SU-DHL-6 (cell line): ENCODE measurements at regions not wholly inside any gene's neighbourhood (a gene's known extent, or its start where the extent isn't known, plus 50 kb on each side); places are given as distances from the start of the nearest gene placed in this dataset.

Experiments
- H2AFZ ChIP-seq: fragments of 200-600 bp; sonication (generic); 2 replicates; pipeline ENCODE4 v1.6.1; 2014; ENCODE audit warnings: low read depth, mild to moderate bottlenecking, moderate library complexity, mixed read lengths, antibody characterized with exemption, low read length; ENCODE audit not compliant: severe bottlenecking
- H3F3A ChIP-seq: fragments of 200-600 bp; shearing (Covaris generic); 2 replicates; pipeline ENCODE4 v1.6.0; 2016; ENCODE audit warnings: antibody characterized with exemption, mild to moderate bottlenecking; ENCODE audit not compliant: insufficient read depth
- H3K27ac ChIP-seq: fragments of 200-600 bp; sonication (generic); 2 replicates; pipeline ENCODE4 v1.5.1; 2016; ENCODE audit warnings: low read depth, mild to moderate bottlenecking, low read length, moderate library complexity, mixed read lengths
- H3K27me3 ChIP-seq: fragments of 200-600 bp; sonication (generic), shearing (Covaris generic); 2 replicates; pipeline ENCODE4 v1.6.0; 2014; ENCODE audit warnings: mild to moderate bottlenecking, low read length
- H3K36me3 ChIP-seq: fragments of 200-600 bp; sonication (generic); 2 replicates; pipeline ENCODE4 v1.6.1; 2014; ENCODE audit warnings: mild to moderate bottlenecking, low read length, mixed read lengths
- H3K4me2 ChIP-seq: fragments of 300-600, 200-600 bp; shearing (Covaris generic), sonication (generic); 2 replicates; pipeline ENCODE4 v1.6.0; 2014; ENCODE audit warnings: low read length, low read depth, mild to moderate bottlenecking; ENCODE audit not compliant: poor library complexity, severe bottlenecking
- H3K4me3 ChIP-seq: fragments of 200-600 bp; sonication (generic); 2 replicates; pipeline ENCODE4 v1.5.1; 2014; ENCODE audit warnings: antibody characterized with exemption, low read length, mild to moderate bottlenecking, mixed read lengths; ENCODE audit not compliant: insufficient read depth, poor library complexity, severe bottlenecking
- H3K79me2 ChIP-seq: fragments of 200-600 bp; sonication (generic); 2 replicates; pipeline ENCODE4 v1.6.1; 2014; ENCODE audit warnings: mild to moderate bottlenecking, low read length, moderate library complexity; ENCODE audit not compliant: insufficient read depth
- H3K9ac ChIP-seq: fragments of 200-600 bp; sonication (generic); 2 replicates; pipeline ENCODE4 v1.7.0; 2014; ENCODE audit warnings: mild to moderate bottlenecking, low read length
- H3K9me2 ChIP-seq: fragments of 200-600 bp; sonication (generic); replicated peaks from 2 replicates; pipeline ENCODE4 v1.6.1; 2014; ENCODE audit warnings: low read length; ENCODE audit not compliant: insufficient read depth
- H3K9me3 ChIP-seq: fragments of 200-600 bp; sonication (generic); 2 replicates; pipeline ENCODE4 v1.6.1; 2014; ENCODE audit warnings: low read length, mixed read lengths; ENCODE audit not compliant: insufficient read depth
- H4K20me1 ChIP-seq: fragments of 200-600 bp; sonication (generic); 2 replicates; pipeline ENCODE4 v1.6.1; 2014; ENCODE audit warnings: low read depth, mild to moderate bottlenecking, antibody characterized with exemption, low read length, moderate library complexity, mixed read lengths
- CTCF ChIP-seq: fragments of 200-600 bp; sonication (generic); IDR thresholded peaks from one replicate; pipeline ENCODE4 v1.5.1; 2017; ENCODE audit warnings: antibody characterized with exemption, mild to moderate bottlenecking, low read length, moderate library complexity; ENCODE audit not compliant: insufficient read depth, poor library complexity, severe bottlenecking
- EZH2phosphoT487 ChIP-seq: fragments of 200-600 bp; sonication (generic), shearing (Covaris generic); conservative IDR thresholded peaks from 2 replicates; pipeline ENCODE4 v1.6.1; 2018; ENCODE audit warnings: mild to moderate bottlenecking, antibody characterized with exemption, low read length, moderate library complexity, mixed read lengths

- peak overlapping the region; percentile 37 for H2AFZ ChIP-seq
- H3K27ac ChIP-seq, result peak overlapping the region; percentile 92
Measured at GRCh38 chr1:87821335-87821697, 492.6 kb downstream of the LMO4 start.

GRCh38 chr1:87826681-87827251 lies 498.1 kb downstream of the LMO4 start:
- Histone ChIP-seq H3K27ac (peak overlapping the region; percentile 62), H3K9me3 (no peaks in the 10 kb centered on the region), H4K20me1 (no peaks in the 10 kb centered on the region), H3K36me3 (no peaks in the 10 kb centered on the region), H3K9me2 (no peaks in the 10 kb centered on the region), H3K9ac (no peak overlapping the region), H3F3A (peaks cover 16% of the 10 kb centered on the region), H3K79me2 (no peaks in the 10 kb centered on the region), H3K27me3 (no peaks in the 10 kb centered on the region), H3K4me3 (no peak overlapping the region), H2AFZ (peak overlapping the region; percentile 78), H3K4me2 (peak overlapping the region; percentile 43)
- TF ChIP-seq CTCF (no peak), EZH2phosphoT487 (no peak)

More at GRCh38 chr1:87821335-87821697, 492.6 kb downstream of the LMO4 start:
- H3K9me2 ChIP-seq, result no peaks in the 10 kb centered on the region
- H4K20me1 ChIP-seq, result no peaks in the 10 kb centered on the region
- peak overlapping the region; percentile 40 for H3K4me3 ChIP-seq
- TF ChIP-seq CTCF, result no peak
- TF ChIP-seq EZH2phosphoT487, result no peak
- H3K9ac ChIP-seq, result peak overlapping the region; percentile 53
- no peaks in the 10 kb centered on the region for H3K27me3 ChIP-seq
- no peaks in the 10 kb centered on the region for H3K9me3 ChIP-seq
- peaks cover 3% of the 10 kb centered on the region; the same call in 1 of the 2 replicates for H3K36me3 ChIP-seq
- peak overlapping the region; percentile 67 for H3K4me2 ChIP-seq
- H3F3A ChIP-seq, result peaks cover 37% of the 10 kb centered on the region
- no peaks in the 10 kb centered on the region for H3K79me2 ChIP-seq

GRCh38 chr1:87829360-87829759 lies 500.7 kb downstream of the LMO4 start:
- Histone ChIP-seq H3K4me2 (peak overlapping the region; percentile 19), H3K36me3 (no peaks in the 10 kb centered on the region), H4K20me1 (no peaks in the 10 kb centered on the region), H3K79me2 (no peaks in the 10 kb centered on the region), H3K9ac (no peak overlapping the region), H3F3A (peaks cover 14% of the 10 kb centered on the region), H3K9me2 (no peaks in the 10 kb centered on the region), H2AFZ (no peak overlapping the region), H3K9me3 (no peaks in the 10 kb centered on the region), H3K27ac (peak overlapping the region; percentile 28; the same call in 1 of the 2 replicates), H3K4me3 (no peak overlapping the region), H3K27me3 (no peaks in the 10 kb centered on the region)
- TF ChIP-seq CTCF (no peak), EZH2phosphoT487 (no peak)
